ENCODE measurements at regions not wholly inside any gene's neighbourhood (a gene's known extent, or its start where the extent isn't known, plus 50 kb on each side); places are given as distances from the start of the nearest gene placed in this dataset.
"Not testable (repeated sequence)": the region's sequence is repeated elsewhere in the genome, so short reads cannot be mapped to it uniquely, and the experiment has no call there.

GRCh38 chrX:3440981-3441380, 94.5 kb upstream of the MXRA5 start:
- no peak for DNase-seq (ENCODE audit: low read depth)

GRCh38 chrX:3435916-3436315, 89.5 kb upstream of the MXRA5 start:
- DNase-seq (ENCODE audit: low read depth), result not testable (repeated sequence)

- DNase-seq (ENCODE audit: low read depth), result no peak
These were observed 88.6 kb upstream of the MXRA5 start for GRCh38 chrX:3435057-3435456.

- DNase-seq (ENCODE audit: low read depth), result no peak
These were observed 82.3 kb upstream of the MXRA5 start for GRCh38 chrX:3428792-3429191.

- no peak for DNase-seq (ENCODE audit: low read depth)
These were observed 80.1 kb upstream of the MXRA5 start for GRCh38 chrX:3426552-3426951.

GRCh38 chrX:3425031-3425430, 78.6 kb upstream of the MXRA5 start:
- DNase-seq (ENCODE audit: low read depth), result no peak

GRCh38 chrX:3420316-3420715, 73.9 kb upstream of the MXRA5 start:
- DNase-seq (ENCODE audit: low read depth), result no peak

GRCh38 chrX:3415011-3415410, 68.6 kb upstream of the MXRA5 start:
- DNase-seq (ENCODE audit: low read depth), result no peak

GRCh38 chrX:3411626-3412025, 65.2 kb upstream of the MXRA5 start:
- DNase-seq (ENCODE audit: low read depth), result not testable (repeated sequence)

GRCh38 chrX:3409936-3410335, 63.5 kb upstream of the MXRA5 start:
- DNase-seq (ENCODE audit: low read depth), result not testable (repeated sequence)

GRCh38 chrX:3407781-3408180, 61.3 kb upstream of the MXRA5 start:
- DNase-seq (ENCODE audit: low read depth), result no peak

- DNase-seq (ENCODE audit: low read depth), result no peak
These were observed 60.7 kb upstream of the MXRA5 start for GRCh38 chrX:3407121-3407520.

- peak; percentile 55 for DNase-seq (ENCODE audit: low read depth)
These were observed 57.3 kb upstream of the MXRA5 start for GRCh38 chrX:3403748-3404147.

Data from forelimb muscle (tissue), 1 donor.